PFSK-1 (cell line): ENCODE measurements at regions not wholly inside any gene's neighbourhood (a gene's known extent, or its start where the extent isn't known, plus 50 kb on each side); places are given as distances from the start of the nearest gene placed in this dataset.

Experiments
- FOXP2 ChIP-seq: optimal IDR thresholded peaks from 2 replicates; pipeline ENCODE3; 2011; ENCODE audit warnings: borderline replicate concordance, control low read depth, inconsistent platforms; ENCODE audit not compliant: insufficient read depth; ENCODE audit errors: extremely low read length, extremely low read depth
- POLR2AphosphoS5 ChIP-seq: IDR thresholded peaks from 2 replicates; pipeline ENCODE4 v1.6.1; 2012; ENCODE audit warnings: low read depth, mild to moderate bottlenecking, control low read depth, low read length, moderate library complexity
- REST ChIP-seq, 2 experiments: IDR thresholded peaks; 2 replicates each; pipeline versions ENCODE4 v1.6.1 to v1.8.0; 2011 to 2012; ENCODE audit warnings: low read depth in 2 of 2, low read length in 2 of 2, control low read depth in 1 of 2, inconsistent platforms in 1 of 2, mild to moderate bottlenecking in 1 of 2, moderate library complexity in 1 of 2; ENCODE audit not compliant: insufficient read depth in 1 of 2
- SIN3A ChIP-seq: IDR thresholded peaks from 2 replicates; pipeline ENCODE4 v1.6.1; 2012; ENCODE audit warnings: mild to moderate bottlenecking, low read length, moderate library complexity, borderline replicate concordance; ENCODE audit not compliant: insufficient read depth
- TAF1 ChIP-seq: IDR thresholded peaks from 2 replicates; pipeline ENCODE4 v1.6.1; 2012; ENCODE audit warnings: low read length, control low read depth, borderline replicate concordance; ENCODE audit not compliant: insufficient read depth

- TF ChIP-seq TAF1 (no peak), POLR2AphosphoS5 (no peak), FOXP2 (no peak), REST (IDR thresholded peaks at IDR 0.05; ENCODE audit: insufficient read depth in 1 of 2, low read depth in 2 of 2, low read length in 2 of 2) (no peak), SIN3A (no peak)
These were observed 153.1 kb upstream of the PCDH18 start for GRCh38 chr4:137685357-137685756.

GRCh38 chr4:137681081-137681480 is 148.8 kb upstream of the PCDH18 start:
- TF ChIP-seq POLR2AphosphoS5 = no peak
- TF ChIP-seq FOXP2 = no peak
- TF ChIP-seq REST (IDR thresholded peaks at IDR 0.05; ENCODE audit: insufficient read depth in 1 of 2, low read depth in 2 of 2, low read length in 2 of 2) = no peak
- TF ChIP-seq SIN3A = no peak
- no peak for TF ChIP-seq TAF1

GRCh38 chr4:137678796-137679195 is 146.5 kb upstream of the PCDH18 start:
- TF ChIP-seq REST (IDR thresholded peaks at IDR 0.05; ENCODE audit: insufficient read depth in 1 of 2, low read depth in 2 of 2, low read length in 2 of 2) (no peak), POLR2AphosphoS5 (no peak), FOXP2 (no peak), SIN3A (no peak), TAF1 (no peak)

- TF ChIP-seq POLR2AphosphoS5 (no peak), TAF1 (no peak), FOXP2 (no peak), SIN3A (no peak), REST (IDR thresholded peaks at IDR 0.05; ENCODE audit: insufficient read depth in 1 of 2, low read depth in 2 of 2, low read length in 2 of 2) (no peak)
These were observed 145.6 kb upstream of the PCDH18 start for GRCh38 chr4:137677863-137678262.

GRCh38 chr4:137676357-137676998 is 144.2 kb upstream of the PCDH18 start:
- no peak for TF ChIP-seq TAF1
- no peak for TF ChIP-seq POLR2AphosphoS5
- no peak for TF ChIP-seq SIN3A
- TF ChIP-seq FOXP2 = no peak
- no peak for TF ChIP-seq REST (IDR thresholded peaks at IDR 0.05; ENCODE audit: insufficient read depth in 1 of 2, low read depth in 2 of 2, low read length in 2 of 2)
